Amniotic stem cell (primary cell): ENCODE measurements at regions not wholly inside any gene's neighbourhood (a gene's known extent, or its start where the extent isn't known, plus 50 kb on each side); places are given as distances from the start of the nearest gene placed in this dataset.
A peak's percentile ranks its signal among the peaks of the same experiment; 100 is the strongest.

ENCODE experiments used
- DNase-seq: peaks from one replicate; lab custom pipeline; 2025; lab: John Stamatoyannopoulos, UW

DNA sequence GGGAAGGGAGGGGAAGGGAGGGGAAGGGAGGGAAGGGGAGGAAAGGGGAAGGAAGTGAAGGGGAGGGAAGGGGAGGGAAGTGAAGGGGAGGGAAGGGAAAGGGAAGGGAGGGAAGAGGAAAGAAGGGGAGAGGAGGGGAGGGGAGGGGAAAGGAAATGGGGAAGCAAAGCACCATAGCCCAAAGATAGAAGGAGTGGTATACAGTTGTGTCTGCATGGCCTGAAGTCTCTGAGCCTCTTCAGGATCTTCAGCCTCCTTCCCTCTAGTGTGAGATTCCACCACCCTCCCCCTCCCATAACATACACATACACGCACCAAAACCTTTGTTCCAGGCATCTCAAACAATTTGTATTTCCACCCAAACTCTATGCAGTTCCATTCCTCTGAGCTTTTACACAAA, 96.2 kb upstream of the SERP2 start:
- no peak for DNase-seq

DNA sequence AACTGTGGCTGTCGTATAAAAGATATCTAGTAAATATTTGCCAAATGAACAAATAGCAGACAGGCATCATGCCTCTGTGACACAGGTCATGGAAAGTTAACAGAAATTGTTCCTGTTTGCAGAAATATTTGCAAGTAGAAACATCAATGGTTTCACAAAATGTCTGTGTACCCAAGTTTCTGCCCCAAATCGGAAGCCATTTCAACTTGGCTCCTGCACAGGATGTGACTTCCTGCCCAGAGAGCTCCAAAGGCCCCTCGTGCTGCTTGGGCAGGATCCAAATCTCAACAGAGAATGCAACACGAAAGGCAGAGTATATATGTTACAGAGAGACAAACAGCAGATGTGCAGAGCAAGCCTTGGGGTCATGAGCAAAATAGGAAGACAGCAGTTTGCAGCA, 95.5 kb upstream of the SERP2 start:
- DNase-seq, result no peak

GRCh38 chr13:44280456-44280855, 93.2 kb upstream of the SERP2 start:
- DNase-seq, result peak; percentile 22

- DNase-seq, result no peak
Measured at GRCh38 chr13:44281252-44282000, 92.2 kb upstream of the SERP2 start.

DNA sequence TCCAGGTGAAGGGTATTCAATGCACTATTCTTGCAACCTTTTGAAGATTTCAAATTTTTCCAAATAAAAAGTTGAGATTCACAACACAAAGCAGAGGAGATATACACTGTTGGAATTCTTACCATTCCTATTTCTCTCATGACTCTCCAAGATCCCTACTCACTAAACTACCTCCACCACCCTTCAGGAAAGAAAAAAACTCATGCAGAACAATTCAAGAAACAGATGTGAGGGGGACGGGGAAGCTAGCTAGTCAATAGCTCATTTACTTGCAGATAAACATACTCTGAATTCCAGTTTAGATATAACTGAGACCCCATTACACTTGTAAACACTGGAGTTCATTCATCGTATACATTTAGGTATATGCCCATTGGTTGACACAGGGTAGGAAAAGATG, 90.0 kb upstream of the SERP2 start:
- no peak for DNase-seq

DNA sequence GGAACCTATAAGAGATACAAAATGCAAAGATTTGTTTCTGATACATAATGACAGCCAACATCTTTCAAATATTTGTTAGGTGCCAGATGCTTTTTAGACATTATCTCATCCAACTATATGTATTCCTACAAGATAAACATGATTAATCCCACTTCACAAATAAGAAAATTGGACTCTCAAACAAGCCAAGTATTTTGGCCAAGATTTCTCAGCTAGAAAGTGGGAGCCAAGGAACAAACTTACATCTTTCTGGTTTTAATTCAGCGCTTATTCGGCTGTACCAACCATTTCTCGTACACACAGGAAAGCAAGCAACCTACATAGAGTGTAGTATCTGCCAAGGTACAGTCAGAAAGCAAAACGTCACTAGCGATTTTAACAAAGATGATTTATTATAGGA, 85.7 kb upstream of the SERP2 start:
- DNase-seq, result no peak

GRCh38 chr13:44292545-44292944, 81.1 kb upstream of the SERP2 start:
- DNase-seq, result no peak

DNA sequence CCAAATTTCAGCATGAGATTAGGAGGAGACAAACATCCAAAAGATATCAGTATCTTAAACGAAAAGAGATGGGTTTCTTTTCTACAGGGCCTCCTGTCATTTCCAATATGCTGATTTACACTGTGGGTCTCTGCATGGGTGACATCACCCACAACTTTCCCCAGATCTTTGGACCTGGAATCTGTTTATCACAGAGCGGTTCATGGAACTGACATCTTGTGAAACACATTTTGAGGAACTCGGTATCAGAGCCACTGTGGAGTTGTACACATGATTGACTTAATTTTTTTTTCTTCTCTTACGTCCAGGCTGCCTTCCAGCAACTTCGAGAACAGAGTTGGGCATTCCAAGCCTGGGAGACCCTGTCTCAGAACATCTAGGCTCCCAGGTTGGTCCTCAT, 80.2 kb upstream of the SERP2 start:
- no peak for DNase-seq

GRCh38 chr13:44293908-44294735, 79.5 kb upstream of the SERP2 start:
- no peak for DNase-seq

DNA sequence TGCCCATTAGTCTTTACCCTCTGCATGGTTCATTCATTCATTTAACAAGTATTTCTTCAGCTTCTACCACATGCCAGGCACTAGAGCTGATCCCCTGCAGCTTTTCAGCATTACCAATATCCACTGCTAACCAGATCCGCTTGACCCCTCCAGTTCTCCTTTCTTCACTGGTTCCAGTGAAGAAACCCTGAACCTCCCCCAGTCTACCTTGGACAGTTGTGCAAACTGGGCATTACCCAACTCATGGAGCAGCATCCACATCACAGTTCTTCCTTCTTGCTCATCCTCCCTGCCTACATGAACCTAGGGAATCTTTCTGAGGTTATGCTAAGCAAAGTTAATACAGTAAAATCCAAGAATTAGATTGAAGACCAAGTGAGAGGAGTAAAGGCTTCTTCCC, 78.7 kb upstream of the SERP2 start:
- no peak for DNase-seq

DNA sequence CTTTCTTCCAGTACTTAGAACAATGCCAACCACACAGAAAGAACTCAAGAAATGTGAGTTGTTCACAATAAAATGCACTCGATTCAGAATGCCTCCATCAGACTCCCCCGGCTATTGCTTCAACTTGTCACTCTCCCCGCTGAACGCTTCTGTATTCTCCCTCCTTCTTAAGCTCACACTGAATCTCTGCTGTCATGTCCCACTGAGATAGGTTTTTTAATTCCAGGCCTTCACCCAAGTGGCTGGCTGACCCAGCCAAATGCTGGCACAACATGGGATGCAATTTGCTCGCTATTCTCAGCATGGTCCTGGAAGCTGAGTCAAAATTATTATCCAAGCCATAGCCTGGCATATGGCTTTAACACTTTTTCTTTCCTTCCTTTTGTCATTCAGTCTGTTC, 76.8 kb upstream of the SERP2 start:
- no peak for DNase-seq

DNA sequence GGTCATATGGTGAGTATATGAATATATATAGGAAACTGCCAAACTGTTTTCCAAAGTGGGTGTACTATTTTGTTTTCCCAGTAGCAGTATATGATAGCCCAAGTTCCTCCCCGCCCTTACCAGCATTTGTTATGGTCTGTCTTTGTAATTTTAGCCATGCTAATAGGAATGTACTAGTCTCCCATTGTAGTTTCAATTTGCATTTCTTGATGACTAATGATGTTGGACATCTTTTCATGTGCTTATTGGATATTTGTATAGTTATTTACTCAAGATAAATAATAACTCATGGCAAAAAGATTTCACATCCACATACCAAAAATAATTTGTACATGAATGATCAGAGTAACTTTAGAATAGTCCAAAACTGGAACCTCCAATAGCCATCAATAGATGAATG, 75.3 kb upstream of the SERP2 start:
- DNase-seq, result no peak

GRCh38 chr13:44299152-44299943, 74.3 kb upstream of the SERP2 start:
- no peak for DNase-seq

DNA sequence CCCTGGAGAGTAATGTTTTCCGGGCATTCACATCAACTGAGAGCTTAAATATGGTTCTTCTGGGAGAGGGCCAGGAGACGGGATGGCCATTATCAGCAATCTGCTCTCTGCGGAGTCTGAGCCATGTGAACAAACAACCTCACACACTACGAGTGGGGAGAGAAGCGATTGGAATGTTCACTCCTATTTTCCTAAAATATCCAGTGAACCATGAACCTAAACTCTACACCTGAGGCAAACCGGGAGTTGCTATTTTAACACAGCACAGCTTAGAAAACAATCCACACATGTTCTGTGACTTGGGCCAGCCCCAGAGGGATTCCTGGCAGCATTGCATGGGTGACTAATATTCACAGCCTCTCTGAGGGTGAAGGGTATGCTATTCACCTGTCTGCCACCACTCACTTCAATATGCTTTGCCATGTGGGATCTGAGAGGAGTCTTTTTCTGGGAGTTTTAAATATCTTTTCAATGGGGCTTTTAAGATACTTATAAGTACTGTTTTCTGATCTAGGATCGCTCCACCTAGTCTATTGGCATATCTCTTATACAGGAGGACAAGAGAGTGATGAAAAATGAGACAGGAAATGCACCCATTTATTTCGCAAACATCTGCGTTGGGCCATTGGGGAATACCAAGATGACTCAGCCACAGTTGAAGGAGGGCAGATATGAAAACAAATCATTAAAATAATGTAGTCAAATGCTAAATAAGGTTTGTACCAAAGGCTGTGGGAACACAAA, 72.6 kb upstream of the SERP2 start:
- peak; percentile 6 for DNase-seq

GRCh38 chr13:44301639-44302015, 72.0 kb upstream of the SERP2 start:
- no peak for DNase-seq

GRCh38 chr13:44302233-44302632, 71.4 kb upstream of the SERP2 start:
- no peak for DNase-seq

- DNase-seq, result no peak
Measured at GRCh38 chr13:44302940-44303575, 70.6 kb upstream of the SERP2 start.

- DNase-seq, result no peak
Measured at GRCh38 chr13:44303681-44304432, 69.8 kb upstream of the SERP2 start.

- DNase-seq, result no peak
Measured at GRCh38 chr13:44304433-44304725, 69.2 kb upstream of the SERP2 start.

GRCh38 chr13:44305286-44305685, 68.3 kb upstream of the SERP2 start:
- DNase-seq, result no peak

GRCh38 chr13:44305917-44306370, 67.7 kb upstream of the SERP2 start:
- DNase-seq, result no peak
